AG09319 (cell line): ENCODE measurements at regions not wholly inside any gene's neighbourhood (a gene's known extent, or its start where the extent isn't known, plus 50 kb on each side); places are given as distances from the start of the nearest gene placed in this dataset.
"Not testable (repeated sequence)": the region's sequence is repeated elsewhere in the genome, so short reads cannot be mapped to it uniquely, and the experiment has no call there.

Experiments
- DNase-seq: peaks from one replicate; pipeline ENCODE4 v3.0.0-alpha.2; 2010; ENCODE audit warnings: low read depth; ENCODE audit errors: extremely low read depth
- TF ChIP-seq, protein P1 (sequence below): IDR thresholded peaks from 2 replicates; pipeline ENCODE4 v1.5.1; 2011; ENCODE audit warnings: low read depth, mild to moderate bottlenecking, inconsistent platforms, low read length, moderate library complexity

DNA sequence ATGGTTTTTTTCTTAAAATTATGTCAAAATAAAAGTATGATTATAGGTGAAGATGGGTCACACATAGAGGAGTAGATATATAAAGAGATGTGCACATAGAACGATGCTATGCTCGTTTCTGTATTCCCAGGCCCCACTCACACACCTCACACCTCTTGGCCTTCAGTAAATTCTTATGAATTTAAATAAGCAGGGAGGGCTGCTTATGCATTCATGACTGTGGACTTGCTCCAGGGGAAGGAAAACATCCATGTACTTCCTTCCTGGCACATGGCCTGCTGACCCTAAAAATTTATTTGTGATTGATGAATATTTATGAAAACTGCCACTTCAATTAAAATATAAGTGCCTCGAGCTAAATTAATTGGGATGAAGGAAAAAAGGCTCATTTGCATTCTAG is 1306.7 kb upstream of the TMEM132C start:
- no peak for DNase-seq
- TF ChIP-seq, protein P1, sequence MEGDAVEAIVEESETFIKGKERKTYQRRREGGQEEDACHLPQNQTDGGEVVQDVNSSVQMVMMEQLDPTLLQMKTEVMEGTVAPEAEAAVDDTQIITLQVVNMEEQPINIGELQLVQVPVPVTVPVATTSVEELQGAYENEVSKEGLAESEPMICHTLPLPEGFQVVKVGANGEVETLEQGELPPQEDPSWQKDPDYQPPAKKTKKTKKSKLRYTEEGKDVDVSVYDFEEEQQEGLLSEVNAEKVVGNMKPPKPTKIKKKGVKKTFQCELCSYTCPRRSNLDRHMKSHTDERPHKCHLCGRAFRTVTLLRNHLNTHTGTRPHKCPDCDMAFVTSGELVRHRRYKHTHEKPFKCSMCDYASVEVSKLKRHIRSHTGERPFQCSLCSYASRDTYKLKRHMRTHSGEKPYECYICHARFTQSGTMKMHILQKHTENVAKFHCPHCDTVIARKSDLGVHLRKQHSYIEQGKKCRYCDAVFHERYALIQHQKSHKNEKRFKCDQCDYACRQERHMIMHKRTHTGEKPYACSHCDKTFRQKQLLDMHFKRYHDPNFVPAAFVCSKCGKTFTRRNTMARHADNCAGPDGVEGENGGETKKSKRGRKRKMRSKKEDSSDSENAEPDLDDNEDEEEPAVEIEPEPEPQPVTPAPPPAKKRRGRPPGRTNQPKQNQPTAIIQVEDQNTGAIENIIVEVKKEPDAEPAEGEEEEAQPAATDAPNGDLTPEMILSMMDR, result no peak

DNA sequence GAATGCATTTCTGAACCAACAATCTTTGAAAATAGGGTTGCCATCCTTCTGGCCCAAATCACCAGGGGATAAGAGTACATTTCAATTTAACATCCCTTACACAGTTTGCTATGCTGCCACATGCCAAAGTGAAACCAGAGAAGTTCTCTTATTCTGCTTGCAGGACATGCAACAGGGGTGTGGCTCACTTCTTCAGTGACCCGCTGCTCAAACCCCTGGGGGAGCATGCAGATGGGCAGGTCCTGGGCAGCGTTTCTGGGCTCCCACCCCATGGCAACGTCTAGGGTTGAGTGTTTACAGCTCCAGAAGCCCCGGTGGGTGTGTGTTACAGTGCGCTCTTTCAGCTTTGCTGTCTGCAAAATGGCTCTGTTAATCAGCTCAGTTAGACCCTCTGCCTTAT is 1306.3 kb upstream of the TMEM132C start:
- TF ChIP-seq, protein P1, result no peak
- DNase-seq, result no peak

DNA sequence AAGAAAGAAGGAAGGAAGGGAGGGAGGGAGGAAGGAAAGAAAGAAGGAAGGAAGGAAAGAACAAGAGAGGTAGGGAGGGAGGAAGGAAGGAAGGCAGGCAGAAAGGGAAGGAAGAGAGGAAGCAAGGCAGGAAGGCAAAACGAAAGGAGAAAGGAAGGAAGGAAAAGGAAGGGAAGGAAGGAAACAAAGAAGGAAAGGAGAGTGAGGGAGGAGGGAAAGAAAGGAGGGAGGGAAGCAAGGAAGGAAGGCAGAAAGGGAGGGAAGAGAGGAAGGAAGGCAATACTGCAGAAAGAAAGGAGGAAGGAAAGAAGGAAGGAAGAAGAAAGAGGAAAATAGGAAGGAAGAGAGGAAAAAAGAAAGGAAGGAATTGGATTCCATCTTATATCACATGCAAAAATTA is 1303.1 kb upstream of the TMEM132C start:
- no peak for DNase-seq
- TF ChIP-seq, protein P1, result no peak

DNA sequence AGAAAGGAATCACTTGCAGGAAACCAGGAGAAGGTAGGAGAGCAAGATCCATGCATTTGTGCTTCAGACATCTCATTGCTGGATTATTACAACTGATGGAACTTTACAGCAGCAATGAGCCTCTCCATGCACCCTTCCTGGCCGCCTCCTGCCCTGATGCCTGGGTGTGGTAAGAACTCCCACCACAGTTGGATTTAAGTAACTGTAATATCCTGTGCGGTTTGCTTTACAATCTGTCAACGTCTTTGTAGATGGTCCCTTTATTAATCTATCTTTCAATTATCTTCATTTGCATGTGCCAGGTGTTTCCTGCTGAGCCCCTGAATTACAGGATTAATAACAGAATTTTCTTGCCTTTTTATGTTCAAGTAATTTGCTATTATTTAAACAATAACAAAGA is 1300.5 kb upstream of the TMEM132C start:
- no peak for DNase-seq
- TF ChIP-seq, protein P1, result no peak

DNA sequence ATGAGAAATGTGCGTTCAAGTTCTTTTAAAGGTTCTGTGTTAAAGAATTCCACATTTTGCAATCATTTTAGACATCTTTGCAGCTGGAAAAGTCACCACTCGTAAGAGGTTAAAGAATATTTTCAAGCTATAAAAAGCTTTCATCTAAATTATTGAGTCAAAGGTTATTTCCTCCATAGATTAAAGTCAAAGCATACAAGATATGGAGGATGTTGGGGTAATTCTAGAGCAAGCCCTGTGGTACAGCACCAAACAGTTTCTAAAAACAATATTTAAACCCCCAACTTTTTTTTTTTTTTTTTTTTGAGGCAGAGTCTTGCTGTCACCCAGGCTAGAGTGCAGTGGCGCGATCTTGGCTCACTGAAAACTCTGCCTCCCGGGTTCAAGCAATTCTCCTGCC is 1299.8 kb upstream of the TMEM132C start:
- DNase-seq, result no peak
- TF ChIP-seq, protein P1, result no peak

DNA sequence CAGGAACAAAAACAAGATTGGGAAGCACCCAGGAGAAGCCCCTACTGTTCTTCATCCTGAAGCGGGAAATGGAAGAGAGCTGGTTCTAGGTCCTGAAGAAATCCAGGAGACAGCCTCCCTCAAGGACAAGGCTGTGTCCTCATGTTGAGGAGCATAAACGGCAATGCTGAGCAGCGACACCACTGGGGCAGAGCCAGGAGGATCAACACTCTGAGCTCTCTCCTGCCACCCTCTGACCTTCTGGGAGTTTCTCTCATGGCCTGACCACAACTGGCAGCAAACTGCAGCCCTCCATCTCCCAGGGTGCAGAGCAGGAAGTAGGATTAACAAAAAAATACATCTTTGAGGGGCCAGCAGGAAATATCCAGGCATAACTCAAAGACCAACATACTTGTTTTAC is 1292.2 kb upstream of the TMEM132C start:
- TF ChIP-seq, protein P1, result no peak
- DNase-seq, result no peak

DNA sequence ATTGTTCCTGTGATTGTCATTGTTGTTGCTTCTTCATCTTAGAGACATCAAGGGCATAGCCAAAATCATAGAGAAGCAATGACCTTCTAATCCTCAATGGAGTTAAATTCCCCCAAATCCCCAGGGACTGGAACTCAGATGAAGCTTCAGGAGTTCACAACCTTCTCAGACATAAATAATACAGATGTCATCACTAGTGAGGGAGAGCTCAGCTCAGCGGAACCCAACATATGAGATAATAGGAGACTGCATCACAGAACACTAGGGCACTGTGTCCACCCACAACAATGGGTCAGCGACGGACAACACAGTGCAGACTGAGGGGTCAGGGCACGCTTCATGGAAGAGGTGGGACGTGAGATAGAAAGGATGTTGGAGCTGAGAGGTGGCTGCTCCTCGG is 1290.4 kb upstream of the TMEM132C start:
- TF ChIP-seq, protein P1, result no peak

DNA sequence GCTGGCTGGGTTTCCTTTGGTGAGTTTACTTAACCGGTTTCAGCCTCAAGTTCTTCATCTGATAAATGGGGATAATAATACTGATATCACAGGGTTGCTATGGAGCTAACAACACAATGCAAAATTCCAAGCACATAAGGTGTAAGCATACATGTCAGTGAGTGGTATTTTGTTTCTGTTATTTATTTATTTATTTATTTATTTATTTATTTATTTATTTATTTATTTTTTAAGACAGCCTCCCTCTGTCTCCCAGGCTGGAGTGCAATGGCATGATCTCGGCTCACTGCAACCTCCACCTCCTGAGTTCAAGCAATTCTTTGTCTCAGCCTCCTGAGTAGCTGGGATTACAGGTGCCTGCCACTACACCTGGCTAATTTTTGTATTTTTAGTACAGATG is 1287.4 kb upstream of the TMEM132C start:
- not testable (repeated sequence) for DNase-seq

More for the DNA sequence above, 1290.4 kb upstream of the TMEM132C start:
- DNase-seq, result no peak
